EH (cell line): ENCODE measurements at regions not wholly inside any gene's neighbourhood (a gene's known extent, or its start where the extent isn't known, plus 50 kb on each side); places are given as distances from the start of the nearest gene placed in this dataset.
A peak's percentile ranks its signal among the peaks of the same experiment; 100 is the strongest.
"Not testable (repeated sequence)": the region's sequence is repeated elsewhere in the genome, so short reads cannot be mapped to it uniquely, and the experiment has no call there.

Source experiments
- DNase-seq: peaks from one replicate; pipeline ENCODE4 v3.0.0-alpha.2; 2015; ENCODE audit warnings: low read depth

DNA sequence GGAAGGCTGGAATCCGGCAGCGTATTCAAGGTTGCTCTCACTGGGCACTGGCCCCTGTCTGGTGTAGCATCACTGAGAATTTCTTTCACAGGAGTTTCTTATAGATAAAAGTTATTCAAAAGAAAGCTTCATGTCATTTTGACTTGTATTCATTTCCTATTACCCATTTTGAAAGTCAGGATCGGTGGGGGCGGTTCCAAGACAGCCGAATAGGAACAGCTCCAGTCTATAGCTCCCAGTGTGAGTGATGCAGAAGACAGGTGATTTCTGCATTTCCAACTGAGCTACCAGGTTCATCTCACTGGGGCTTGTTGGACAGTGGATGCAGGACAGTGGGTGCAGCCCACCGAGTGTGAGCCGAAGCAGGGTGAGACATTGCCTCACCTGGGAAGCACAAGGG, 51.5 kb upstream of the CDC42EP3 start:
- not testable (repeated sequence) for DNase-seq

DNA sequence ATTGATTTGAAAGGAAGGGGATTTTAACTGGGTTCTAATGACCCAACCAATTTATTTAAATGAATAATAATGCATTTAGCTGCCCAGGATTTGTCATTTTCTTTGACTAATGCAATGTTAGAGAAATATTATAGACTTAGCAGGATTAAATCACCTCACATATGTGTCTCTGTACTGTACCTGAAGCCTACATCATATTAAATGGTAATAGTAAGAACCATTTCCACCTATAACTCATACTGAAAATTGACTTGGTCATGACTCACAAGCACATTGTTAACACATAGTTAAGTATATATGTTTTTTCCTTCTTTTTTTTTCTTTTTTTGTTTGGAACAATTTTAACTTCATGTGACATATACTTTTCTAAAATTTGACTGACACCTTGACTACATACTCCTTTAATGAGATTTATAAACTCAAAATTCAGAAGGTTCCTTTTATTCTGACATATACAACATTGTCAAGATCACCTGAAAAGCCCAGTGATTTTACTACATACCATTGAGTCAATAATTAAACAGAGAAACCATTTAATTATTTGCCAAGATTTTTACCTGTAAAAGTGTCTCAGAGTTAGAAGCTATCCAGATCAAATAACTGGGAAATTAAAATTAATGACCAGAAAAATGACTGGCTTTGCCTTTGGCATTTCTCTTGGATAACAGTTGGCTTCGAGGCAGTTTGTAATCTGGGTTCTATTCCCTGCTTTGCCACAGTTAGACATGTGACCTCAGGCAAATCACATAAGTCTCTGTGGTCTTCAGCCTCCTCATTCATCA, 58.8 kb upstream of the CDC42EP3 start:
- no peak for DNase-seq

DNA sequence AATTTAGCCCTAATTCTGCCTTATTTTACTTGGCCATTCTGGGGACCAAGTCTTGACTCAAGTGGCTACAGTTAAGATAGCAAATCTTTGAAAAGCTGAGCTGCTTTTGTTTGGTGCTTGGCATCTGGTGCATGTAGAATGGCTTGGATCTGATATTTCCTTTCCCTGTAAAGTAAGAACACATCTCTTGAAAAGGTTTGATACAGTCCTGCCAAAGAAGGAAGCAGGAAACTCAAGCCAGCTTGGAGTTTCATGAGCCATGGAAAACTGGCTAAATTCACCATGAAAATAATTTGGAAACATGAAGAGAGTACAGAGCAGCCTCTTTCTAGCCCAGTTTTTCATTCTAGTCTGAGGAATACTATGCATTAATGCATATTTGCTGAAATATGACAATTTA, 61.0 kb upstream of the CDC42EP3 start:
- DNase-seq = not testable (repeated sequence)

GRCh38 chr2:37733251-37733650, 61.8 kb upstream of the CDC42EP3 start:
- no peak for DNase-seq

- not testable (repeated sequence) for DNase-seq
Measured at GRCh38 chr2:37733955-37734354, 62.5 kb upstream of the CDC42EP3 start.

GRCh38 chr2:37734891-37735523, 63.6 kb upstream of the CDC42EP3 start:
- DNase-seq = peak; percentile 88

- DNase-seq = peak; percentile 66
Measured at GRCh38 chr2:37735524-37735910, 64.1 kb upstream of the CDC42EP3 start.

- DNase-seq = peak; percentile 45
Measured at GRCh38 chr2:37737507-37737906, 66.1 kb upstream of the CDC42EP3 start.

GRCh38 chr2:37738266-37738885, 66.9 kb upstream of the CDC42EP3 start:
- no peak for DNase-seq

DNA sequence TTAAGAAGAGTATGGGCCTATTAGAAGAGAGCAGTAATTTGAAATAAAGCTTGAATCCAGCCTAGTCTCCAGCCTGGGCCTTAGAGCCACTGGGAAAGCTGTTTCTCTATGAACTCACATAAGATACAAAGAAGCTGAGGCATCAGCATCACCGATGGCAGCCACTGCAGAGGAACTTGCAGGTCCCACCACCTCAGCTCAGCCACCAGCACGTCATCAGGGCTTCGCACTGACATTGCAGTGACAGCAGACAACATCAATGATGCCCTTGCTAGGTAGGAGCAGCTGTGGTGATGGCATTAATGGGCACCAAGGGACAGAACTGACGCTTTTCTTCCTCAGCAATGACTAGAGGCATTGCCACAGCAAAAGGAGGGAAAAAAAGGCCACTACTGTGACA, 67.7 kb upstream of the CDC42EP3 start:
- DNase-seq = no peak

DNA sequence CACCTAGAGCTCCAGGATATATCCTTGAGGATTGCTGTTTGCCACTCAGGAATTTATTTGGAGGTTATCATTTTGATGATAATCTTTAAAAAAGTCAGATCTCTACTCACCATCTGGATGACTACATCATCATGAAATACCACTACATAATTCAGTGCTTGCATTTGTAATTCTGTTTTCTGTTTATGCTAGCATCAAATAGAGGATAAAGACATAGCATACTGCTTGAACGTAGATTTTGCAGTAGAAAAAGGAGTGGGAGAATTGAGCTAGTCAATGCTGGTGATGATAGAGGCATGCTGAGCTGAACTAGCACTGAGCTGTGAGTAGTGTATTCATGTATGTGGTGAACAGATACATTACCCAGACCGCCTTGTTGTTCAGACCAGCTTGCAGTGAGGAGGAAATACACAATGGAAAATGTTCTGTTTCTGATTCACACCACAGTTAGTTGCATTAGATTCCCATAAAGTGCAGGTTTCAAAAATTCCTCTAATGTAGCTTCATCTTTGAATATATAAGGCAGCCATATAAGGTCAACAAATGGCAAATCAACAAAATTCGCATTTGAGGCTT, 68.8 kb upstream of the CDC42EP3 start:
- DNase-seq = peak; percentile 77

DNA sequence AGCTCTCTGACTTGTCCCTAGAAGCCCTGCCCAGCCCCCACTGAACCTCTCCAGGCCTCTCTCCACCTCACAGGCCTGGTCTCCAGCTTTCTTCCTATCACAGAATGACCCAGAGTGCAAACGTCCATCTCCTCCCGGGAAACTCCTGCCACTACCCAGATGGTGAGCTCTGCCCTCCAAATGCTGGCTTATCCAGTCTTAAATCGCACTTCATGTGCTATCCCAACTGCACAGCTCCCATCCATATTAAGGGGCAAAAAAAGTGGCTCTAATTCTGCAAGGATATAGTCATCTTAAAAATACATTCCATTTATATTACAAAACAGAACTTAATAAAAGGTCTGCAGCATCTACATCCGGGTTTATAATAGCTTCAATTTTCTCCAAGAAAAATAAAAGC, 70.8 kb upstream of the CDC42EP3 start:
- DNase-seq = peak; percentile 92

- DNase-seq = no peak
Measured at GRCh38 chr2:37744010-37744409, 72.6 kb upstream of the CDC42EP3 start.

DNA sequence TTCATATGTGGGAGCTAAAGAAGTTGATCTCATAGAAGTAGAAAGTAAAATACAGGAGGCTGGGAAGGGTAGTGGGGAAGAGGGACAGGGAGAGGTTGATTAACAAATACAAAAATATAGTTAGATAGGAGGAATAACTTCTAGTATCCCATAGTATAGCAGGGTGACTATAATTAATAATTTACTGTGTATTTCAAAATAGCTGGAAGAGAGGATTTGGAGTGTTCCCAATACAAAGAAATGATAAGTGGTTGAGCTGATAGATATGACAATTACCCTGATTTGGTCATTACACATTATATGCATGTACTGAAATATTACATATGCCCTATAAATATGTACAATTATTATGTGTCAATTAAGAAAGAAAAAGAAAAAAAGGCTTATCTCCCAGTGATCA, 73.5 kb upstream of the CDC42EP3 start:
- DNase-seq = not testable (repeated sequence)

- not testable (repeated sequence) for DNase-seq
Measured at GRCh38 chr2:37746011-37746410, 74.6 kb upstream of the CDC42EP3 start.

GRCh38 chr2:37746883-37747282, 75.4 kb upstream of the CDC42EP3 start:
- no peak for DNase-seq

GRCh38 chr2:37748541-37748940, 77.1 kb upstream of the CDC42EP3 start:
- no peak for DNase-seq

- DNase-seq = not testable (repeated sequence)
Measured at GRCh38 chr2:37750286-37750685, 78.8 kb upstream of the CDC42EP3 start.

GRCh38 chr2:37752766-37753165, 81.3 kb upstream of the CDC42EP3 start:
- DNase-seq = no peak

DNA sequence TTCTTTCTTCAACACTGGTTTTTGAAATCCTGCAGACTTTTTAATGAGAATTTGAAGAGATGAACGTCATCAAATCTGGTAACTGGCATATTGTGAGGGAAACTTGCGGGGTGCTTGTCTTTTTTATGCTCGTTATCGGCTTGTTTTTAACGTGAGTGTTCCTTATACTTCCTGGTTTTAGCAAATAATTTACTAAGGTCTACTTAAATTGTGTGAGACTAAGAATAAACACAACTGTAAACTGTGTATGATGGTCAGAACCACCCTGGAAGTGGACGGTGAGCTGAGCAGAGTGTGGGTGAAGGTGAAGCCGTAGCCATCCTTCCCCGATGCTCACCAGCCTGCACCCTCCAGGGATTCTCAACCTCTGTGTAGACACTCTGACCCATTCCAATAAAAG, 82.3 kb upstream of the CDC42EP3 start:
- no peak for DNase-seq

GRCh38 chr2:37755961-37756559, 84.6 kb upstream of the CDC42EP3 start:
- peak; percentile 70 for DNase-seq

DNA sequence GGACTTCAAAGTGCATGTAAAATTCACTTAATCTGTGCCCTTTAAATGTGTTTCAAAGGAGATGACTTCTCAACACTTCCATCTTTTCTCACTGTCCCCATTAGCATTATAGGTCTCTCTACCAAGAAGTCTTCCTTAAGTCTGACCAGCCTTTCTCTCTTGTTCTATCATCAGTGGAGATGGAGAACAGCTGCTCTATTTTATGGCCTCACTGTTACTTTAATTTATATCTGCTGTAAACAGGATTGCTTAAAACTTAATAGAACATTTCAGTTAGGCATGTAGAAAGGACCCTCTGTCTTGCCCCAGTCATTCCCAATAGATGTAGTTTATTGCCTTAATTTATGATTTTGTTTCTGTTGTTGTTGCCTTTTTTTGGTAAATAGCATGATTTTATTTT, 86.0 kb upstream of the CDC42EP3 start:
- not testable (repeated sequence) for DNase-seq
